ENCODE measurements at regions not wholly inside any gene's neighbourhood (a gene's known extent, or its start where the extent isn't known, plus 50 kb on each side); places are given as distances from the start of the nearest gene placed in this dataset.

DNA sequence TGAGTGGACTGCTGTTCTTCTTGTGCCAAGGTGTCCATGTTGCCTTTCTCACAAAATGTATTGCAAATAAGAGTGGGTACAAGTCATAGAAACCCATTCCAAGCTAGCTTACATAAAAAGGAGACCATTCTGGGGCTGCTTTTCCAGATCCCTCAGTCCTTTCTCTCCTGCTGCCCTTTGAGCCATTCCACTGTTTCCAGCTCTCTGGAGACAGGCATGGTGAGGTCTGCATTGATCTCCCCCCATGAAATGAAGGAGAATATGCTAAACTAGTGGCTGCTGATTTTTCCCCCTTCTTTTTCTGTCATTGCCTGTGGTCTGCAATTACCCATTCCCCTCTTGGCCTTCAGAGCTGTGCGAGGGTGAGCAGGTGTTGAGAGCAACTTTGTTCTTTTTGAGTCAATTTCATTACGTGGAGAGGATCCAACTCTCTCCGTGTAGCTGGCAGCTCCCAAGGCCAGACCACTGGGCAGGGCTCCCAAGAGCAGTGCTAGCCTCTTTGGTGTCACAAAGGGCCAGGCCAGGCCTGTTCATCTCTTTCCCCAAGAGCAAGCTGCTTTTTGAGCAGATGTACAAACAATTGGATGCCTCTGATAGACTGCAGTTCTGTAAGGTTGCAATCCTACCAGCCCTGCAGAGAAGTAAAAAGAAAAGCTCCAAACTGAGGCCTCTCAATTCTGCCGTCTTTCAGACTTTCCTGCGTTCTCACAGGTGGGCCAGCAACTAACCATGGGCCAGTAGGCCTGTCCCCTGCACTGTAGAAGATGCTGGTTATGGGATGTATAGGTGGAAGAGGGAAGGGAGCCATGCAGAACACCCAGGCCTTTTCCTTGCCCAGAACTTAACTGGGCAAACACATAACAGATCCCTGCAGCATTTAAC lies 96.1 kb upstream of the ARMC2 start:
- H3K27me3 Mint-ChIP-seq (ENCODE audit: insufficient read depth, low read depth): peaks cover 3% of the 10 kb centered on the region
- Histone ChIP-seq H3K36me3 (no peaks in the 10 kb centered on the region), H3F3A (ENCODE audit: low read depth) (no peaks in the 10 kb centered on the region), H3K27ac (no peak overlapping the region), H3K79me2 (ENCODE audit: low read depth) (no peaks in the 10 kb centered on the region), H4K20me1 (ENCODE audit: low read depth) (no peaks in the 10 kb centered on the region), H3K4me2 (no peak overlapping the region), H3K27me3 (no peaks in the 10 kb centered on the region), H3K9ac (no peak overlapping the region), H3K4me3 (no peak overlapping the region), H3K4me1 (no peaks in the 10 kb centered on the region), H3K9me3 (ENCODE audit: low read depth) (no peaks in the 10 kb centered on the region), H2AFZ (replicated peaks) (no peak overlapping the region)
- no peak overlapping the region for H3K4me3 Mint-ChIP-seq
- H3K27ac Mint-ChIP-seq: no peak overlapping the region
- H3K4me1 Mint-ChIP-seq: peaks cover 7% of the 10 kb centered on the region
- H3K36me3 Mint-ChIP-seq: no peaks in the 10 kb centered on the region
- H3K9me3 Mint-ChIP-seq: no peaks in the 10 kb centered on the region
- DNase-seq (ENCODE audit: low spot score): no peak
- TF ChIP-seq, protein P1, sequence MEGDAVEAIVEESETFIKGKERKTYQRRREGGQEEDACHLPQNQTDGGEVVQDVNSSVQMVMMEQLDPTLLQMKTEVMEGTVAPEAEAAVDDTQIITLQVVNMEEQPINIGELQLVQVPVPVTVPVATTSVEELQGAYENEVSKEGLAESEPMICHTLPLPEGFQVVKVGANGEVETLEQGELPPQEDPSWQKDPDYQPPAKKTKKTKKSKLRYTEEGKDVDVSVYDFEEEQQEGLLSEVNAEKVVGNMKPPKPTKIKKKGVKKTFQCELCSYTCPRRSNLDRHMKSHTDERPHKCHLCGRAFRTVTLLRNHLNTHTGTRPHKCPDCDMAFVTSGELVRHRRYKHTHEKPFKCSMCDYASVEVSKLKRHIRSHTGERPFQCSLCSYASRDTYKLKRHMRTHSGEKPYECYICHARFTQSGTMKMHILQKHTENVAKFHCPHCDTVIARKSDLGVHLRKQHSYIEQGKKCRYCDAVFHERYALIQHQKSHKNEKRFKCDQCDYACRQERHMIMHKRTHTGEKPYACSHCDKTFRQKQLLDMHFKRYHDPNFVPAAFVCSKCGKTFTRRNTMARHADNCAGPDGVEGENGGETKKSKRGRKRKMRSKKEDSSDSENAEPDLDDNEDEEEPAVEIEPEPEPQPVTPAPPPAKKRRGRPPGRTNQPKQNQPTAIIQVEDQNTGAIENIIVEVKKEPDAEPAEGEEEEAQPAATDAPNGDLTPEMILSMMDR (IDR thresholded peaks at IDR 0.05): no peak

DNA sequence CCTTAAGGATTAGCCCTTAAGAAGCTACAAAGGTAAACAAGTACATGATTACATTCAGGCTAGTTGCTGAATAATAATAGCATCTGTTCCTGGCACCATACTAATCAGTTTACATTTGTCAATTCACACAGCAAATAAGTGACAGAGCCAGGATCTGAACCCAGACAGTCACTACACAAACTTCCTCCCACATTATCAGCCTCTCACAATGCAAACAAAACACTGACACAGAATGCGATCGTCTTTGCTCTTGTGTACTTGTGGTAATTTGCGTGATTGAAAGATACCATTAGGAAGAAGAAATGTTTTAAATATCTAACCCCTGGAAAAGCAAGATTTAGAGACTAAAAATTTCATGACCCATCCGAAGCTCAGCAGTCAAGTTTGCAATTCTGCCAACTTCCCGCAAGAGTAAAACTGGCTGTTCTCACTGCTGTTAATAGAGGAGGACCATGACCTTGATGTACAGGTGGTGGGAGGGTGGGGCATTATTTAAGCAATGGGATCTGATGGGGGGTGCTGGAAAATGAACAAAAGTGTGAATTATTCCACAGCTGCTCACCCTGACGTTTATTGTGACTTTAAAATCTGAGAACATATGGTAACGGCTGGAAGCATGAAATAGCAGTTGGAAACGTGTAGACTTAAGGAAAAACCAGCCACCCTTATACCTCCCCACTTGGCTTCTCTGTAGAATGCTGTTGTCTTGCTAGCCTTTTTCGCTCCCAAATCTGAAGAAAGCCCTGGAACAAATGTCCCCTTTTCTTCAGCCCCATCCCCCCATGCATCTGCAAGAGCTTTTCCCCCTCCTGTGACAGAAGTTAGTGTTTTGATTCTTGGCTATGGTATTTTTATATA lies 95.3 kb upstream of the ARMC2 start:
- no peak overlapping the region for H3K4me3 Mint-ChIP-seq
- Histone ChIP-seq H3K9ac (no peak overlapping the region), H3K4me3 (no peak overlapping the region), H4K20me1 (ENCODE audit: low read depth) (no peaks in the 10 kb centered on the region), H2AFZ (replicated peaks) (no peak overlapping the region), H3K36me3 (no peaks in the 10 kb centered on the region), H3K79me2 (ENCODE audit: low read depth) (no peaks in the 10 kb centered on the region), H3K9me3 (ENCODE audit: low read depth) (no peaks in the 10 kb centered on the region), H3K4me1 (no peaks in the 10 kb centered on the region), H3K27ac (no peak overlapping the region), H3F3A (ENCODE audit: low read depth) (no peaks in the 10 kb centered on the region), H3K27me3 (no peaks in the 10 kb centered on the region), H3K4me2 (no peak overlapping the region)
- H3K36me3 Mint-ChIP-seq: no peaks in the 10 kb centered on the region
- no peak overlapping the region for H3K27ac Mint-ChIP-seq
- H3K9me3 Mint-ChIP-seq: no peaks in the 10 kb centered on the region
- peaks cover 3% of the 10 kb centered on the region for H3K27me3 Mint-ChIP-seq (ENCODE audit: insufficient read depth, low read depth)
- TF ChIP-seq, protein P1 (IDR thresholded peaks at IDR 0.05): no peak
- no peak for TF ChIP-seq EZH2phosphoT487 (IDR thresholded peaks at IDR 0.05)
- H3K4me1 Mint-ChIP-seq: peaks cover 7% of the 10 kb centered on the region
- no peak for DNase-seq (ENCODE audit: low spot score)

DNA sequence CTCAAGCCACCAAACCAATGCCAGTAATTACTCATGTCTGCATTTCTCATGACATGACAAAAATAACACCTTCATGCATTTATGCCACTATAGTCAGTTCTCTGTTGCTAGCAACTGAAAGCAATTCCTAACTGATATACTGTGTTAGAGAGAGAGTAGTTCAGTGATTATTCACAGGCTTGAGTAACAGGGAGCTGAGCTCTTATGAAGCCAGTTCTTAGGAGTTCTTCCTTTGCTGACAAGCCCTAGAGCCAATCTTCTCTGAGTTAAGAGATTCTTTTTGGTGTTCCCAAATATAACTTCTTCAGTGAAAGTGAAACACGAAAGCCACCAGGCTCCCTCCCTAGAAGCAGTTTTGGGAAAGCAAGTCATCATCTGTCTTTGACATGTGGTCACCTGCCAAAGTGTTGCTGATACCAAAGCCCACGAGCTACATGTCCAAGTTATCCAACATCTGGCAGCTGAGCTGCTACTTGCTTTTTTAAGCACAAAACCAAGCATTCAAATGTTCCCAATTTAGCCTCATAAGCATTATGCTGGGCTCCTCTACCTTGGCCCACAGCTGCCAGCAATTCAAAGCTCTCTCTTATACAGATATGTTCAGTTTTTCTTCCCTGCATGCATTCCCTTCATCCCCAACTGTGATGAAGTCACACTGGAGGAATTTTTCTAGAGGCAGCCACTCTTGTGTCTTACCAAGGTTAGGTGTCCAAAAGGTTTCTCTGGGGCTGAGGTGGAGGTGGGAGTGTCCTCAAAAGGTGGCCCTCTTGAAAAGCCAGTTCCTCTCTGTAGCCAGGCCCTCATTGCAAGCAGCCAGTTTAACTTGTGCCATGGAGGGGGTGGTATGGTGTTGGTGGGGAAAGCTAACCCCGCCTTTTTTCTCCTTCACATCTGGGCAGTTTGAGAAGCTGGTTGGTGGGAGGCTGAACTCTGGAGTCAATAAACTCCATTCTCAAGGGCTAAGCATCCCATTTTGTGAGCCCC lies 92.7 kb upstream of the ARMC2 start:
- Histone ChIP-seq H3K79me2 (ENCODE audit: low read depth) (no peaks in the 10 kb centered on the region), H3K4me1 (no peaks in the 10 kb centered on the region), H3K4me2 (no peak overlapping the region), H3K9ac (no peak overlapping the region), H3K9me3 (ENCODE audit: low read depth) (no peaks in the 10 kb centered on the region), H3K36me3 (no peaks in the 10 kb centered on the region), H2AFZ (replicated peaks) (no peak overlapping the region), H3K4me3 (no peak overlapping the region), H4K20me1 (ENCODE audit: low read depth) (no peaks in the 10 kb centered on the region), H3K27me3 (no peaks in the 10 kb centered on the region), H3K27ac (no peak overlapping the region), H3F3A (ENCODE audit: low read depth) (no peaks in the 10 kb centered on the region)
- Mint-ChIP-seq H3K36me3 (no peaks in the 10 kb centered on the region), H3K4me1 (peaks cover 9% of the 10 kb centered on the region), H3K27ac (no peak overlapping the region), H3K4me3 (no peak overlapping the region), H3K27me3 (ENCODE audit: insufficient read depth, low read depth) (peaks cover 3% of the 10 kb centered on the region), H3K9me3 (no peaks in the 10 kb centered on the region)
- DNase-seq (ENCODE audit: low spot score): no peak
- TF ChIP-seq EZH2 (IDR thresholded peaks at IDR 0.05): no peak
- TF ChIP-seq, protein P1 (IDR thresholded peaks at IDR 0.05): no peak
- no peak for TF ChIP-seq EZH2phosphoT487 (IDR thresholded peaks at IDR 0.05)

Data from neural progenitor cell (in vitro differentiated cells).